T-helper 2 cell treated with Interferon-gamma antibody and Interleukin-4, amounts not matched to agents 100 ng/mL and 5 ng/mL, for 36 hours (primary cell): ENCODE measurements at regions not wholly inside any gene's neighbourhood (a gene's known extent, or its start where the extent isn't known, plus 50 kb on each side); places are given as distances from the start of the nearest gene placed in this dataset.

ENCODE experiments used
- intact Hi-C: fragments of 100-400 bp; cut with micrococcal nuclease; formaldehyde crosslinking; loops from one replicate; pipeline ENCODE4 v1.15.1; 2023

DNA sequence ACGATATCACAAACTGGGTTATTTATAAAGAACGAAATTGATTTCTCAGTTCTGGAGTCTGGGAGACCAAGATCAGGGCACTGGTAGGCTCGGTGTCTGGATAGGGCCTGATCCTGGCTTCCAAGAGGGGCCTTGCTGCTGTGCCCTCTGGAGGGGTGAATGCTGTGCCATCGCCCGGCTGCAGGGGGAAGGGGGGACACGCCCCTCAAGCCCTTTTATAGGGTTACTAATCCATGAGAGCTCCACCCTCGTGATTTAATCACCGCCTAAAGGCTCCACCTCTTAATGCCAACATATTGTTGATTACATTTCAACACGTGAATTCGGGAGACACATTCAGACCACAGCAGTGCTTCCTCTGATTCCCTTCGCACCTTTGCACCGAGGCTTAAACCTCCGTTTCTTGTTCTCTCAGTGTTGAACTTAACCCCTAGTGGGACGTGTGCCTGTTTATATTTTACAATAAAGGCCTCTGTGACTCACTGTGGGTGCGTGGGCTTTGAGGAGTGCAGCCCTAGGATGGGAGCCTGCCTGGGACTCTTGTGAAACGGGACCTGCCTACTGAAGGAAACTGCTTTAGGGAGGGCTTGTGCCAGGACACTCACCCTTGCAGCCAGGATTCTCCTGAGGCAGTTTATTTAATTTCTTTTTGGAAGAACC, 52.4 kb upstream of the SPATA13 start:
- intact Hi-C loops, result no loop called here

DNA sequence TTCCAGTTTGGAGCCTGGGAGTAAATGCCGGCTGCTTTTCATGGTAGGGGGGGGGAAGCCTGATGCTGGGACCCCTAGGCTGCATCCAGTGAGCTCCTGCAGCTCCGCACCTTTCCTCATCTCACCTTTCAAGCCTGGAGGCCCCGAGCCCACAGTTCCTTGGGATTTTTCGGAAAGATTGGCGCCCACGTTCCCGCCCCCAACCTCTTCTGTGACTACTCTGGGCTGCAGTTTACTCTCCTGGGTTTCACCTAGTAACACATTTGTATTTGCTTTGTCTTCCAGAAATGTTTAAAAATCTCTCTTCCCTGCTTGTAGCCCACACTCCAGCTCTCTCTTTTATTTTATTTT, 51.9 kb upstream of the SPATA13 start:
- intact Hi-C loops, result no loop called here

DNA sequence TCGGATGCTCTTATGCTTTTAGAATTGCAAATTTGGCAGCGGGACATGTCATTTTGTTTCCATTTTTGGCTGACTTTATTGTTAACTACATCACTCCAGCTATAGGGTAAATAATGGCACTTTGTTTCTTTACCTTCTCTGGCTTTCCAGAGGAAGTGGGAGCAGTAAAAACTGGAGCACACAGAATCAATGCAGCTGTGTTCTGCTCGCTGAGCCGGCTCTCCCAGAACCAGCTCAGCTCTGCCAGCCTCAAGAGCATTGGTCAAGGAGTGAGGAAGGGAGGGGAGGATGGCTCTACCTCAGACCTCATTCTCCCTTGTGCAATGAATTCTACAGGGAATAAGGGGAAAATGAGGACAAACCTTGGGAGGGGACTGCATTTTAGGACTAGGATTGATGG, 50.5 kb upstream of the SPATA13 start:
- intact Hi-C loops, result no loop called here
